ENCODE measurements at regions not wholly inside any gene's neighbourhood (a gene's known extent, or its start where the extent isn't known, plus 50 kb on each side); places are given as distances from the start of the nearest gene placed in this dataset.

DNA sequence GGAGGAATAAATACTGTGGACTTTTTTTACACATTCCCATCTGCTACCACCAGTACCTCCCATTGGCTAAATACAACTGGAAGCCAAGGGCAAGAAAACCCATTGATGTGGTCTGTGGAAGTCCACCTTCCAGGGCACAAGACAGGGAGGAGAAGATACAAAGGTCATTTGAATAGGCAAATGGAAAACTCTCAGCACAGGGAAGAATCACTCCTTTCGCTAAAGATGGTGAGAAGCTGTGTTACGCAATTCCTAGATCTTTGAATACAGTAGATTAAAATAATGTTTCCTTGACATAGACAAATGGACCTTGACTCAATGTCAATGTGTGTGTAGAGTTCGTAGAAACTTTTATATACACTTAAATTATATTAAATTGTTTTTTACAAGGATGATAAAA lies 70.9 kb upstream of the ERBB4 start:
- H3K9me3 Mint-ChIP-seq: no peaks in the 10 kb centered on the region
- H3K27me3 Mint-ChIP-seq: no peaks in the 10 kb centered on the region
- no peak overlapping the region for H3K4me3 Mint-ChIP-seq

DNA sequence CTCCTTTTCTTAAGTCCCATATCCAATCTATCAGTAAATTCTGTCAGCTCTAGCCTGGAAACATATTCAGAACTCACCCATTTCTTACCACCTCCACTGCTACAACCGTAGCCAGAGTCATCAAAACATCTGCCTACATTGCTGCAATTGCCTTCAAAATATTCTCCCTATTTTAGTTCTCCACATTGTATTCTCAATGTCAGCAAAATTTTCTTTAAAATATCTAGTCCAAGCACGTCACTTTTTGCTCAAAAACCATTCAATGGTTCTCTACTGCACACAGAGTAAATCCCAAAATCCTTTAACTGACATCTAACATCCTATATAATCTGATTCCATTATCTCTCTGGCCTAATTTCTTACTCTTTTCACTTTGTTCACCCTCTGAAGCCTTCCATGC lies 68.5 kb upstream of the ERBB4 start:
- Mint-ChIP-seq H3K4me3 (no peak overlapping the region), H3K36me3 (no peaks in the 10 kb centered on the region), H3K27me3 (no peaks in the 10 kb centered on the region), H3K9me3 (no peaks in the 10 kb centered on the region), H3K27ac (no peak overlapping the region), H3K4me1 (no peaks in the 10 kb centered on the region)

More for the DNA sequence above, 70.9 kb upstream of the ERBB4 start:
- Mint-ChIP-seq H3K4me1 (no peaks in the 10 kb centered on the region), H3K36me3 (no peaks in the 10 kb centered on the region), H3K27ac (no peak overlapping the region)

DNA sequence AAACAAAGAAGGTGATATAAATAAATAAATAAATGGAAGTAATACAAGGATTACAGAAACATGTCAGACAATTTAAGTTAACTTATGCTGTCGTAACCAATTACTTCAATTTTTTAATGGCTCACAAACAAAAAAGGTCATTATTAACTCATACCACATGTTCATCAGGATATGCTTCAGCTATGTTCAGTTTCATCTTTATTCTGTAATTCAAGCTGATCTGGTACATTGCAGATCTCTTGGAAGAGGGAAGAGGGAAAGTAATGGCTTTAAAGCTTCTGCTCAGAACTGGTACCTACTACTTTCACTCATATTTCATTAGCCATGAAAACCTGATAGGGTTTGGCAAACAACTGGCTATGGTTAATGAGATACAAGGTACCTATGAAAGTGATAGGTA lies 67.6 kb upstream of the ERBB4 start:
- Mint-ChIP-seq H3K4me1 (no peaks in the 10 kb centered on the region), H3K9me3 (no peaks in the 10 kb centered on the region), H3K4me3 (no peak overlapping the region), H3K27ac (no peak overlapping the region), H3K36me3 (no peaks in the 10 kb centered on the region), H3K27me3 (no peaks in the 10 kb centered on the region)

DNA sequence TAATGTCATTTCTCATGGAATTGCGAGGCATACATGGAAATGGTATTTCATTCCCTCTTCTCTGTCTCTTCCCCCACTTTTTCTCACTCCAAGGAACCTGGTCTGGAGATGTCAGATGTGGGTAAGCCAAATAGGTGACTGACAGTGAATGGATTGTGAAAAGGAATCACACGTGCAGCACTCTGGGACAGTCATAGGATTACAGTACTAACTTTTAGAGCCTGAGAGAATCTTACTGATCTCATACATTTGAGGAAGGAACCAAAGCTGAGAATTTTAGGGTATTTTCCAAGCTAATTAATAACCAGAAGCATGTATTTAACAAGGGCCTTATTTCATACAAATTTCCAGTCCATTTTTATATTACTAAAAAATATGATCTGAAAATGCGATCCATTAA lies 58.1 kb upstream of the ERBB4 start:
- Mint-ChIP-seq H3K9me3 (no peaks in the 10 kb centered on the region), H3K27me3 (no peaks in the 10 kb centered on the region), H3K27ac (no peak overlapping the region), H3K36me3 (no peaks in the 10 kb centered on the region), H3K4me1 (no peaks in the 10 kb centered on the region), H3K4me3 (no peak overlapping the region)

DNA sequence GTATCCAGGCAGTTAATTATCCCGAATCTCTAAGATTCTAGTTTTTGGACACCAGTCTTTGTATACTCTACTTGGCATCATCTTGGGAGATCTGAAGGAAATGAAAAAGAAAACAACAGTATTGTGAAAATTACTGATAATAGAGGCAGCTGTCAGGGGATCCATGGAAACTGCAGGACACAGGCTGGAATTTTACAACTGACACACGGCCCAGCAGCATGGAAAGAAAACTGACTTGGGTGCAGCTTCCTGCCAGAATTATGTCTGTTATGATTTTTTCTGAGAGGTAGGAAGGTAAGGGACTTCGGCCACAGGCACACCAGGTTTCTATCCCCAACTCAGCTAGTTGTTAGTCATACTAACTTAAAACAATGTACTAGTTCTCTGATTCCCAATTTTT lies 57.7 kb upstream of the ERBB4 start:
- no peak overlapping the region for H3K27ac Mint-ChIP-seq
- no peak overlapping the region for H3K4me3 Mint-ChIP-seq
- no peaks in the 10 kb centered on the region for H3K4me1 Mint-ChIP-seq
- H3K36me3 Mint-ChIP-seq: no peaks in the 10 kb centered on the region
- H3K9me3 Mint-ChIP-seq: no peaks in the 10 kb centered on the region
- no peaks in the 10 kb centered on the region for H3K27me3 Mint-ChIP-seq

DNA sequence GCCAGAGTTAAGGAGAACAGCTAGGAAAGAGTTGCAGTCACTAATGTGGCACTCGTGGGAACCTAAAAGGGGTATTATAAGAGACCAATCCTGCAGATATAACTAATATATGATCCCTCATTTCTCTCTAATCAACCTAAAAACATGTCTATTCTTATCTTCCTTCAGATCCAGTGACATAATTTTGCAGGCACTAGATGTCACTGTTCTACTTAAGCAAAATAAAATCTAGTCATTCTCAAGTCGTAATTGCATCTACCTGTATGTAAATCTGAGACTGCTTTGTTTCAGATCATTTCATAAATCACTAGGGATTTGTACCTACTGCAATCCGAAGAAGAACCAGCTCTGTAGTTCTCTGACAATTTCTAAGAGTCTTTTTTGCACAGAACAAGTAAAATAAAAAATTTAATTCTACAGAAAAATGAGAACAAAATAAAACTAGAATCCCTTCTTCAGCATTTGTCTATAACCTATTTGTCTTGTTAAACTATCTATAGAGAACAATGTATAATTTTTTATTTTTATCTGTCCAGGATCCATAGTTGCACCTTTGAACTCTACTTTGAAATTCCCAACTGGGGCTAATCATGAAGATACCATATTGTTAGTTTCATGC lies 56.5 kb upstream of the ERBB4 start:
- Mint-ChIP-seq H3K27me3 (no peaks in the 10 kb centered on the region), H3K4me3 (no peak overlapping the region), H3K36me3 (no peaks in the 10 kb centered on the region), H3K4me1 (no peaks in the 10 kb centered on the region), H3K27ac (no peak overlapping the region), H3K9me3 (no peaks in the 10 kb centered on the region)

DNA sequence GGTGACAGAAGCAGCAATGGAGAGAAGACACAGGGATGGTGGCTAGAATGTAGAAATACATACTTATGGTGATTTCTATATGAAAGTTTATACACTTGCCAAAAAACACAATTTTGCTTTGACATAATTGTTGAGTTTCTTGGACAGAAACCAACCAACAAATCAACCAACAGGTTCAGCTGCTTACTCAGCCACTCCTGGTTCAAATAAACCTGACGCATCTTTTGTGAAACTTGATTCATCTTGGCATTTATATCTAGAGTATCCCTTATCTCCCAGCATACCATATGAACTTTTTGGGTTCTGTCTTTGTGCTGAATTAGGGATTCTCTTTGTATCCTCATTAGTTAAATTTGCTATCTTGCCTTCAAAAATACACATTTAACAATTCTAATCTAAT lies 54.1 kb upstream of the ERBB4 start:
- Mint-ChIP-seq H3K27me3 (no peaks in the 10 kb centered on the region), H3K4me1 (no peaks in the 10 kb centered on the region), H3K4me3 (no peak overlapping the region), H3K9me3 (no peaks in the 10 kb centered on the region), H3K27ac (no peak overlapping the region), H3K36me3 (no peaks in the 10 kb centered on the region)

Data from activated naive CD4-positive, alpha-beta T cell treated with anti-CD3 and anti-CD28 coated beads, Interleukin-2, amount 50 U/mL, for 24 hours (primary cell).